Spleen (tissue), 11 donors: ENCODE measurements at regions not wholly inside any gene's neighbourhood (a gene's known extent, or its start where the extent isn't known, plus 50 kb on each side); places are given as distances from the start of the nearest gene placed in this dataset.
"Not testable (repeated sequence)": the region's sequence is repeated elsewhere in the genome, so short reads cannot be mapped to it uniquely, and the experiment has no call there.

ENCODE experiments used
- DNase-seq: peaks from one replicate; pipeline ENCODE4 v3.0.0-alpha.2; 2020
- H3K27ac ChIP-seq, 8 donors: fragments of 200-600 bp; sonication (generic) in 7 of 8; 1 replicate in 4 of 8; 2 replicates in 4 of 8; pipeline versions ENCODE4 v1.5.0 to v1.8.0; 2016 to 2021; ENCODE audit warnings: inconsistent platforms in 4 of 8, mild to moderate bottlenecking in 4 of 8, moderate library complexity in 1 of 8
- H3K27me3 ChIP-seq, 7 donors: fragments of 200-600 bp; sonication (generic) in 6 of 7; replicated peaks in 1 of 7; 1 replicate in 4 of 7; 2 replicates in 3 of 7; pipeline versions ENCODE4 v1.5.0 to v1.8.0; 2016 to 2021; ENCODE audit warnings: inconsistent platforms in 3 of 7, mild to moderate bottlenecking in 1 of 7
- H3K36me3 ChIP-seq, 6 donors: fragments of 200-600 bp; sonication (generic) in 5 of 6; 1 replicate in 4 of 6; 2 replicates in 2 of 6; pipeline versions ENCODE4 v1.5.0 to v1.8.0; 2016 to 2021; ENCODE audit warnings: inconsistent platforms in 2 of 6
- H3K4me1 ChIP-seq, 6 donors: fragments of 200-600 bp; sonication (generic) in 5 of 6; 1 replicate in 3 of 6; 2 replicates in 3 of 6; pipeline versions ENCODE4 v1.5.0 to v1.8.0; 2016 to 2021; ENCODE audit warnings: inconsistent platforms in 3 of 6
- H3K4me3 ChIP-seq, 8 donors: fragments of 200-600 bp; sonication (generic) in 7 of 8; 1 replicate in 4 of 8; 2 replicates in 4 of 8; pipeline versions ENCODE4 v1.5.0 to v1.8.0; 2016 to 2021; ENCODE audit warnings: inconsistent platforms in 4 of 8, mild to moderate bottlenecking in 4 of 8, moderate library complexity in 2 of 8
- H3K9me3 ChIP-seq, 8 donors: fragments of 200-600 bp; sonication (generic) in 7 of 8; 1 replicate in 4 of 8; 2 replicates in 4 of 8; pipeline versions ENCODE4 v1.5.0 to v1.8.0; 2016 to 2021; ENCODE audit warnings: inconsistent platforms in 4 of 8
- CTCF ChIP-seq, 11 experiments: fragments of 200-600 bp in 7 of 11; fragments of 450-650 bp in 4 of 11; sonication (generic) in 4 of 11; IDR thresholded peaks in 8 of 11; conservative IDR thresholded peaks in 3 of 11; 1 replicate in 7 of 11; 2 replicates in 4 of 11; pipeline versions ENCODE4 v1.4.0 to v1.8.0; 2016 to 2021; ENCODE audit warnings: antibody characterized with exemption in 11 of 11, inconsistent platforms in 4 of 11, mild to moderate bottlenecking in 1 of 11
- POLR2A ChIP-seq, 3 donors: fragments of 450-650 bp; IDR thresholded peaks; one replicate each; pipeline ENCODE4 v1.5.1; 2017; ENCODE audit warnings: antibody characterized with exemption in 3 of 3, mild to moderate bottlenecking in 1 of 3
- POLR2AphosphoS5 ChIP-seq, 3 donors: sonication (generic); formaldehyde crosslinking; IDR thresholded peaks; one replicate each; pipeline ENCODE4 v1.5.1; 2017; ENCODE audit warnings: antibody characterized with exemption in 3 of 3
- WGBS, 5 donors: extraction: QIAGEN DNeasy Blood & Tissue Kit in 3 of 5; methylation state at CpG; one replicate each; pipeline versions ENCODE4 v1.1.5 to v1.1.7; 2013 to 2018; 5-methylcytosine and 5-hydroxymethylcytosine counted together
- intact Hi-C: fragments of 100-400 bp; cut with DNase I; formaldehyde crosslinking; loops from one replicate; pipeline ENCODE4 v1.15.0; 2023; ENCODE audit warnings: low total_unique reads
- donor health status: healthy with polysubstance abuse.
- donor health status: DM: no; HTN: no; CAD: no; lungs with moderate emphysema.
- donor health status: DM: no; HTN: no; CAD: no.
- donor health status: Bipolar disorder and iron deficiency.
- donor health status: healthy.
- donor health status: DM: no; HTN: no; CAD: no.
- donor health status: DM: yes; HTN: yes; CAD: no.

DNA sequence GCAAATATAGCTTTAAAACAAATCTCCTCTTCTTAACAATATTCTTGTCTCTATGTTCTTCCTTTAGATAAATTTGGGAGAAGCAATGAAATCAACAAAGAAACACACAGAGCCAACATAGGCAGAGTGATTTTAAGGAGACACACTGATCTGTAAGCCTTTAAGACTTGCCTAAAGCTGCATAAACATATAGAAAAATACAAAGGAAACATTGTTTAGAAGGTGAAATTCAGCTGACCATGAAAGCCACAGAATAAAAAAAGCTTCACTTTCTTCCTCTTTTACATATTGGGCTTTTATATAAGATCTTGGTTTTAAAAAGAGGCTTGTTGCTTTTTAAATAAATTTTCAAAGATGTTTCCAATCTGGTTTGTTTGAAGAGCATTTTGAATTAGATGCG, 1277.5 kb downstream of the EFNA5 start:
- WGBS, 5 donors: 88 to 96% (median 93%) methylated on average over 1 of the region's 1 CpG
- DNase-seq: no peak

DNA sequence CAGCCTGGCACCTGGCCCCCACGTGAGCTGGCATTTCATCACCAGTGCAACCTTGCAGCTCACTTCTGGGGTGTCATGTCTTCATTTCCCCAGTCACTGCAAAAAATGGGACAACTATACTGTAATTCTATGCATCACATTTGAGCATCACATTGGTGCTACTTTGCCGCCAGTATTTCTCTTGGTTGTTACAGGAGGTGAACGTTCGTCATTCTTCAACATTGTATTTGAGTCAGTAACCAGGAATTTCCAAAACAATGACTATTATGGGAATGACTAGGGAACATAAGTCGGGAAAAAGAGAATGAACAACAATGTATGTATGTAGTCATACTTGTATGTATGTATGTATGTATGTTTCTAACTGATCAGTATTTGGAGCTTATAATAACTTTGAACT, 1278.0 kb downstream of the EFNA5 start:
- no peaks in the 10 kb centered on the region for H3K36me3 ChIP-seq
- no peak overlapping the region for H3K27ac ChIP-seq
- no peak overlapping the region for H3K4me3 ChIP-seq
- TF ChIP-seq POLR2A (IDR thresholded peaks at IDR 0.05) (no peak), CTCF (IDR thresholded peaks at IDR 0.05 in 8 of 11, conservative IDR thresholded peaks at IDR 0.05 in 3 of 11) (no peak), POLR2AphosphoS5 (IDR thresholded peaks at IDR 0.05) (no peak)
- intact Hi-C loops: no loop called here
- DNase-seq: no peak
- no peaks in the 10 kb centered on the region for H3K9me3 ChIP-seq
- 82 to 92% (median 85%) methylated on average over 5 of the region's 5 CpGs for WGBS, 5 donors
- H3K4me1 ChIP-seq: no peaks in the 10 kb centered on the region
- H3K27me3 ChIP-seq: no peaks in the 10 kb centered on the region

More for the DNA sequence above, 1277.5 kb downstream of the EFNA5 start:
- no peaks in the 10 kb centered on the region for H3K27me3 ChIP-seq
- H3K9me3 ChIP-seq: no peaks in the 10 kb centered on the region
- no peak overlapping the region for H3K4me3 ChIP-seq
- no peaks in the 10 kb centered on the region for H3K36me3 ChIP-seq
- TF ChIP-seq CTCF (IDR thresholded peaks at IDR 0.05 in 8 of 11, conservative IDR thresholded peaks at IDR 0.05 in 3 of 11) (no peak), POLR2AphosphoS5 (IDR thresholded peaks at IDR 0.05) (no peak), POLR2A (IDR thresholded peaks at IDR 0.05) (no peak)
- H3K27ac ChIP-seq: no peak overlapping the region
- no peaks in the 10 kb centered on the region for H3K4me1 ChIP-seq
- intact Hi-C loops: no loop called here

- H3K27me3 ChIP-seq, H3K36me3 ChIP-seq, DNase-seq, H3K27ac ChIP-seq, intact Hi-C loops, H3K4me3 ChIP-seq, H3K4me1 ChIP-seq, H3K9me3 ChIP-seq: not testable (repeated sequence)
- WGBS, 5 donors: 94 to 98% (median 97%) methylated on average over 9 to 12 of the region's 12 CpGs
Observed at GRCh38 chr5:106387767-106388166, 1283.0 kb downstream of the EFNA5 start.

GRCh38 chr5:106386287-106386686, 1284.5 kb downstream of the EFNA5 start:
- Histone ChIP-seq H3K4me1 (no peaks in the 10 kb centered on the region), H3K9me3 (no peaks in the 10 kb centered on the region), H3K27me3 (no peaks in the 10 kb centered on the region), H3K36me3 (no peaks in the 10 kb centered on the region), H3K27ac (no peak overlapping the region), H3K4me3 (no peak overlapping the region)
- no peak for TF ChIP-seq POLR2AphosphoS5 (IDR thresholded peaks at IDR 0.05)
- TF ChIP-seq POLR2A (IDR thresholded peaks at IDR 0.05): no peak
- TF ChIP-seq CTCF (IDR thresholded peaks at IDR 0.05 in 8 of 11, conservative IDR thresholded peaks at IDR 0.05 in 3 of 11): no peak
- intact Hi-C loops: no loop called here
- no peak for DNase-seq
- WGBS, 5 donors: 82 to 88% (median 85%) methylated on average over 3 of the region's 3 CpGs

- intact Hi-C loops: no loop called here
- no peaks in the 10 kb centered on the region for H3K4me1 ChIP-seq
- no peak for DNase-seq
- WGBS, 5 donors: 71 to 84% (median 75%) methylated on average over 1 of the region's 1 CpG
- no peak overlapping the region for H3K4me3 ChIP-seq
- no peaks in the 10 kb centered on the region for H3K27me3 ChIP-seq
- no peak for TF ChIP-seq POLR2A (IDR thresholded peaks at IDR 0.05)
- TF ChIP-seq POLR2AphosphoS5 (IDR thresholded peaks at IDR 0.05): no peak
- no peak for TF ChIP-seq CTCF (IDR thresholded peaks at IDR 0.05 in 8 of 11, conservative IDR thresholded peaks at IDR 0.05 in 3 of 11)
- H3K9me3 ChIP-seq: no peaks in the 10 kb centered on the region
- no peak overlapping the region for H3K27ac ChIP-seq
- H3K36me3 ChIP-seq: no peaks in the 10 kb centered on the region
Observed at GRCh38 chr5:106380736-106381135, 1290.0 kb downstream of the EFNA5 start.
